Ramos (cell line): ENCODE measurements at regions not wholly inside any gene's neighbourhood (a gene's known extent, or its start where the extent isn't known, plus 50 kb on each side); places are given as distances from the start of the nearest gene placed in this dataset.

ENCODE experiments used
- in situ Hi-C: fragments of 300-500 bp; cut with MboI; formaldehyde crosslinking; loops from one replicate; pipeline ENCODE4 v1.14.3; 2022; ENCODE audit warnings: low sequenced_read_pairs; ENCODE audit not compliant: unreplicated experiment

DNA sequence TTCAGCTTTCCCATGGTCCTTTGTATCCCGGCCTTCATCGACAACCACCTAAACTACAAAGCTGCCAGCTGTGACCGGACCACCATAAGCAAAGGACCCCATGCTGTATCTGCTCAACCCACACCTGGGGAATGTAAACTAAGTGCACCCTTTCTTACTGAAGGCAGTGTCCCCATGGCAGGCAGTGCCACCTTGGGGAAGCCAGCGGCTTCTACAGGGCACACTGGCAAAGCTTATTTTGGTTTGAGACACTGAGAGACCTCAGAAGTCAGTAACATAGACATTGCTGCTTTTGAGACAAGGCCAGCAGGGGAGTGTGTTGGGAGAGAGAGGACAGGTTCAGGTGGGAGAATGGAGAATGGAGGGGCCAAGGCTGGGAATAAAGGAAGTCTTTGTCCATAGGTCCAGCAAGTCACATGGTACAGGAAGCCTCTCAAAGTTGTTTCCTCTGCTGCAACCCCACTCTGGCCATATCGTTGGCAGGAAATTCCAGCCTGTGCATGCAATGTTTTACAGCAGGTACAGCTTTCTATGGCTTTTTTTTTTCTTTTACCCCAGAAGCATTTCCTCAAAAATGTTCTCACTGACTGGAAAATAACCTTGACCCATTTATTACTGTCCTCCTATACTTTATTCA, 85.9 kb upstream of the NPVF start:
- in situ Hi-C loops, result no loop called here

DNA sequence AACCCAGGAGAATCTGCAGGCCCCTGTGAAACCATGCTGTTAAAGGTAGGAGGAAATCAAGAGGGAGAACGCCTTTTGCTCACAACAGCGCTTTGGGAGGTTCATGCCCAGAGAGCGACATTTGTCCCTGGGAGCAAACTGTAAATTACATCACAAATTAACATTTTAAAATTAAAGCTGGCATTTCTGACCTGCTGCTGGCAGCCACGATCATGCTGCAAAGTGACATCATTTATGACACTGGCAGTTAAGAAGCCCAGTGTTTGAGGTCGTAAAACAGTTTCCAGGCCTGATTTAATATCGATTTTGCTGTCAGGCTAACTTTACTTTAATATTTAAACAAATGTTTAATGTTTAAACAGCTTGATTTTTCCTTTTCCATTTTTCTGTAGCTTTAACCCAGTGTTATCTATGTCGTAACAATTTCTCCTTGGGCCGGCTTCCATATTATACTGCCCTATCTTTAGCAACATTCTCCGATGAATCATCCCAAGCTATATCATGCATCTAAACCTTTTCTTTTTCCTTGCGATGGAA, 86.5 kb upstream of the NPVF start:
- in situ Hi-C loops, result no loop called here

- in situ Hi-C loops, result no loop called here
Measured at GRCh38 chr7:25316366-25316765, 88.1 kb upstream of the NPVF start.

DNA sequence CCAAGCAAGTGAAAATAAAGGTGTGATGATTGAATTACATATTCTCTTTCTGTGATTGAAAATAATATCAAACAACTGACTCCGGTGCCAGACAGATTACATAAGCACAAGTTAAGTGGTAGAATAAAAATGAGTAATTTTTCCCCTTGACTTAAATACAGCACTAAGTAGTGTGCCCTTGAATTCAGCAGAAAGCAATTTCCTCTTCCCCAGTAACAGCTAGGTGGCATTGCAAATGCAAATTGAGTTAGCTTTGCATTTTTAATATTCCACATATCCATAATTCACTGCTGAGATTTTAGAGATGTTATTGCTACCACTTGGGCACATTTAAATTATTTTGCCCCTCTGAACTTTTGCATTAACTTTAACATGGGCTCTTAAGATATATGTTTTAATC, 89.8 kb upstream of the NPVF start:
- in situ Hi-C loops, result no loop called here

DNA sequence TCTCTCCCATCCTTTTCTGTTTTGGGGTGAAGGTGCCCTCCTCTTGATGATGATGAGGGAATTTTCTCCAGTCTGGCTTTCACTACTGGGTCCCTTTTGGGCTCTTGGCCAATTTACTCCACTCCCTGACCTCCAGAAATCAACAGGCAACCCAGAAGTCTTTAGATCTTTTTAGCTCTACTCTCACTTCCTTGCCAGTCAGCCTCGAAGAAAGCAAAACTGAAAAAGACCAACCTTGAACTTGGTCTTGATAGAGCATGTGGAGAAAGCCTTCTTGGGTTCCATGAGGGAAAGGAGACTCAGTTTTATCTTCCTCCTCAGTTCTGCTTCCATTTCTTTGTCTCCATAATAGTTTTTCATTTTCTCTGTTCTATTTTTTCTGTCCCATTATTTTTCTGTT, 91.4 kb upstream of the NPVF start:
- in situ Hi-C loops, result no loop called here

DNA sequence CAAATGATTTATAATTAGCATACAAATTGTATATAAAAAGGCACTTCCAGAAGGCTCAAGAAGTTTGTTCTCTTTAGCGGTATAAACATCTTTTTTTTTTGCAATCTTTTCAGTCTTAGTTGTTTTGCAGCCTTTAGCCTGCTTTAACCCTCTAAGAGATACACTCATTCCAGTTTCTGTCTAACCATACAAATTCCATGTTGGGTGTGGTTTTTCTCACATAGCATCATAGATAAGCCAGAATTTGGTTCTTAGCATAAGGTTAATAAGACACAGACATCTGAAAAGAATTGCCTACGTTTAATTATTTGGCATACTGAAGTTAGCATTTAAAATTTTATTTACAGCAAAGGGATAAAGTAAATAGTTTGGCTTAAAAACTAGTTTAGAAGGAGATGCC, 92.5 kb upstream of the NPVF start:
- in situ Hi-C loops, result no loop called here

GRCh38 chr7:25321424-25321823, 93.1 kb upstream of the NPVF start:
- in situ Hi-C loops, result no loop called here

DNA sequence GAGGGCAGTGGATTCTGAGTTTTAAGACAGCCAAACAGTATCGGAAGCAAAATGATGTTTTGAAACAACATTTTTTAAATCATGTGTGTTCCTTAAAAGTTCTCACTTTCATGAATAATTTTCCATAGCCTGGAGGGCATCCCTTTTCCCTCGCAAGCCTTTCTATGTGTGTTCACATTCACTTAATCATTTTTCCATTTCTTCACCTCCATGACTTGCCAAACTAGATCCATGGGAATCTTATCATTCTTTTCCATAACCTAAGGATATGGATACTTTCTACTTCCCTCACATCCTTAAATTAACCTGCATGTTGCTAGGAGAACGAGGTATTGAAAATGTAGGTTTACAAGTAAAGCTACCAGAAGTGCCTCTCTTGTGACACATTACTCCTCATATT, 94.2 kb upstream of the NPVF start:
- in situ Hi-C loops, result no loop called here

DNA sequence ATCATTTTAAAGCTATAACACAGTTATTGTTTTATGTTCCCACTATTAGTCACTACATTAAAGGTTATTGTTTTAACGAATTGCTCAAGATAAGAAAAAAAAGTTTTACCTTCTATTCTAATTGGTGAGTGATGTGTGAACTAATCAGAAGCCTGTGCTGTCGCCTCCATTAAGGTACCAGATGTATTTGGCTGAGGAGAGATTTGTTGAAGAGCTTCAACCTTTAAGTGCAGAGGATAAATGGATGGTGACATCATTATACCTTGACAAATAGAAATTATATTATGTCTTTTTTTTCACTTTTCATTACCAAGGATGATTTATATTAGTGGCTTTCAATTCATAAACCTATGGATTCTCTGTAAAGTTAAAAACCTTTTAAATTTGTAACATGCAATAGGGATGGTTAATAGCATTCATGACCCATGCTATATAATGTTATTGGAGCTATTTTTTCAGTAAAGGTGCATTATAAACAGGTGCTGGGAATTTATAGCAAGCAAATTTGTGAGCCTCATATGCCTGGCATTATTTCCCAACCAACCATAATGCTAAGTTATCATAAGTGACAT, 97.0 kb upstream of the NPVF start:
- in situ Hi-C loops, result no loop called here

DNA sequence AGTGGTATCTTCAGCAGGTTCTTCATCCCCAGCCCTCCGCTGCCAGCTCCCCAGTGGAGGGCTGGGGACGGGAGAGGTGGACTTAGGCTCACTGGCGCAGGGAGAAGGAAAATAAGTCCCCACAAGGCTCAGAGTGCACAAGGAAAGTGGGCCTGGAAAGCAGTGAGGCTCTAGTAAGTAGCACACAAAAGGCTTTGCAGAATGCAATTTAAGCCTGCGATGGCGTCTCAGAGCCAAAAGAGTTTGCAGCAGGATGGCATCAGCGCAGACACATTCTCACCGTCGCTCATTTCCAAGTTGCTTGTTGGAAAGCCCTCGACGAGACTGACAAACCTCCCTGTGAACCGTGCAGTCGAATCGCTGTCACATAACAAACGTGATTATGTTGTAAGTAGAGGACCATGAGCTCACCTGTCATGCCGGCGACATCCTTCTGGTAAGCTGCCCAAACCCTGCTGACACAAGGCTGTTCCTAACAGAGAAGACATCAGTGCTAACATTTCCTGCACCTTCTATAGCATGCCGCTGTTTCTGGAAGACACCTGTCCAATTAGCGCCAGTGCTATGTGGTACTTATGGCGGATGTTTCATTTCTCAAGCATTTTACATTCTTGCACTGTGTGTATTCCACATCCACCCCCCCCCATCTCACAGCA, 98.3 kb upstream of the NPVF start:
- in situ Hi-C loops, result no loop called here

DNA sequence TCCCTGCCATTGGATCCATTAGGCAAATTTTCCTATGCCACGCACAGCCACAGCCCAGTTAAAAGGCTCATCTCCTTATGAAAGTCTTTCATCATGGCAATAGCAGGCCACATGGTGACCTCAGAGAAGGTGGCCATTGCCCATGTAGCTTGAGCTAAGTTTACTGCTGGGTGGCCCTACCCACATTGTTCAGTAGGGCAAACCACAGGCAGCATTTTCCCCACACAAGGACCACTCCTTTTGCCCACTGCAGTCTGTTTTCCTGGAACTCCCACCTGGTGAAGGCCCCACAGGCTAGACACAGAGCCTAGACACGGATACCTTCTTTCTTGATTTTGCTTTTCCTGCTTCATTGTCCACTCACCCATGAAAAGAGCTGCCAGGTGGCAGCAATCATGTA, 101.5 kb upstream of the NPVF start:
- in situ Hi-C loops, result no loop called here

GRCh38 chr7:25333296-25333928, 105.1 kb upstream of the NPVF start:
- in situ Hi-C loops, result no loop called here

DNA sequence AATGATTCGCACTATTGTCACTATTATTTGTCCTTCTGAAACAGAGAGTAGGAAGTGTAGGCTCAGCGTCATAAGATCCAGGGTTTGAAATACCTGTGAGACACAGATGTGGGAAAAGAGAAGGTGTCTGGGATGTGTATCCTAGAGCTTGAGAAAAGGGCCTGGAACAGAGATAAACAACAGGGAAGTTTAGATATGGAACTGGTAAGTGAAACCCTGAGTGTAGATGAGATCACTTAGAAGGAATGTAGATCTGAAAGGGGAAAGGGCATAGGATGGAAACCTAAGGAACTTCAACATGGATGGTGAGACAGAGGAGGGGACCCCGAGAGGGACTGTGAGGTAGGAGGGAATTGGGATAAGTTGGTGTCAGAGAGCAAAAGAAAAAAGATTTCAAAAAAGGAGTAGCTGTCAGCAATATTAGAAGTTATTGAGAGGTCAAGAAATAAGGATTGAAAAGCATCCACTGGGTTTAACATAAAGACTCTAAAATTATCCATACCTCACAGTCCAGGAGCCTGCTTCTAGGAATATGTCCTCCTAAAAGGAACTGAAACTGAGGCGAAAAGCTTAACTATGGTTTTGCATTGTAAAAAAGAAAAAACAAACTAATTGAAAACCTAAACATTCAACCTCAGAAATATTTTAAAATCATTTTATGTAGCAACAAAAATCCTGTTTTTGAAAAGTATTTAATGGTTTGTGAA, 119.2 kb upstream of the NPVF start:
- in situ Hi-C loops, result no loop called here

DNA sequence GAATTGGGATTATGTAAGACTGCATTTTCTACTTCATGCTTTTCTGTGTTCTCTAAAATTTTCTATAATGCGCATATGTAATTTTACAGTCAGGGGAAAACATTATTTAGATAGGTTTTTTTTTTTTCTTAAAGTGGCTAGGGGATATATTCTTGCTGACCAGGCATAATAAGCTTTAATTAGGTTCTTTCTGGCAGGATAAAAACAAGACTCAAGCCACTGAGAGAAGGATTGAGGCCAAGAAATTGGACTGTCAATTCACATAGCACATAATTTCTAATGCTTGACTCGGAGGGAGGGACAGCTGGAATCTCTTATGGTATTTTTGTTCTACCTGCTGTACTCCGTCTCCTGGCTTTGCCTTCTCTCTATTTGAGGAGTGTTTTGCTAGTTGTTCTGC, 119.8 kb upstream of the NPVF start:
- in situ Hi-C loops, result no loop called here

DNA sequence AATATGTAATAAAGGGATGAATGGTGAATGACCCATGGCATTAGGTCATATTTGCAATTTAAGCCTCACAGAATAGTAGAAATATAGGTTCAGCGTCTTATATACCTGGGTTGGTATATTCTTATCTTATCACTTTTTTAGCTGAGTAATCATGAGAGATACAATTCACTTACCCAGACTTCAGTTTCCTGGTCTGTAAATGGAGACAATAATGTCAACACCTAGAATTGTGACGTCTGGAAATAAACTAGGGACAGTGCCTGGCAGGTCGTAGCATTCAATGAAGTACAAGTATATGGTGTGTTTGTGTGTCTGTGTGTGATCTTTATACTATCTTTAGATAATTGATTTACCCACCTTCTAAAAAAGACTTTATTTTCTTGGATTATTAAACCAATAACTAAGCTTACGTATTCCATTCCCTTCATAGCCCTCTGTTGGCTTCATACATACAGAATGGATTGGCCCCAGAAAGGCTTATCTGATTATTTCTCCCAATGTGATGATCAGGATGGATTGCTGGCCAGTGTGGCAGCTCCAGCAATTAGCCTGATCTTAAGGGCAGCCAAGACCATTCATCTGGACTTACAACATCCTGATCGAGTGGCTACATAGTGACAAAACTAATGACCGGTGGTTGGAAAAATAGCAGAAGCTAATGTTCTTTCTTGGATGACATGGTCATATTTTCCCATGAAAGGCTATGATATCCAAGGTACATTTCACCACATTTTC, 121.2 kb upstream of the NPVF start:
- in situ Hi-C loops, result no loop called here

- in situ Hi-C loops, result no loop called here
Measured at GRCh38 chr7:25350041-25350440, 121.8 kb upstream of the NPVF start.

DNA sequence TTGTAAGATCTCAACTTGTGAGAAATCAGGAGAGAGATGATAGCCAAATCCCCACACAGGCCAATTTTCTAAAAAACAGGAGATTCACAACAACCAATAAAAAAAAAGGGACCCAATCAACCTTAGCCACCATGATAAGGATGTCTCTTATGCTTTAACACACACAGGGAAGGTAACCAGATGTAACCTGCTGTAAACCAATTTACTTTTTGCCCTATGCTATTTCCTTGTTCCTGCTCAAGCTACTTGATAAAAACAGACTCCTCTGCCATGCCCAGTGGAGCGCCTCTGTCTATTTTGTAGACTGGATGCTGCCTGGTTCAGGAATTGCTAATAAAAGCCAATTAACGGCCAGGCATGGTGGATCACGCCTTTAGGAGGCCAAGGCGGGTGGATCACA, 123.5 kb upstream of the NPVF start:
- in situ Hi-C loops, result no loop called here

DNA sequence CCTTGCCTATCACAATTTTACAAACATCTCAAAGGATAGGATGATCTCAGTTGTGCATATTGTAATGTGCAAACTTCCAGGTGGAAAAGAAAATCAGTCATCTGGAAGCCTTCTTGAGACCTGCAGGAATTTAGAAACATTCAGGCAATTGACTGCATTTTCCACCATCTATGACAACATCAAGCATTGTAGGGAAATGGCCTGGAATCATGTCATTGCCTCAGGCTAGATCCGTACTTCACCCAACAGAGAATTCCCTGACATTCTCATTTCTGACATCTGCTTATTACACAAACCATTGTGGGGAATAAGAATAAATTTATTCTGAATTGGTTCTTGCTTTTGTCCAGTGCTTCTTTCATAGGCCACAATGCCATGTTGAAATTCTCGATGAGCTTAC, 124.9 kb upstream of the NPVF start:
- in situ Hi-C loops, result no loop called here

- in situ Hi-C loops, result no loop called here
Measured at GRCh38 chr7:25353732-25354131, 125.4 kb upstream of the NPVF start.

DNA sequence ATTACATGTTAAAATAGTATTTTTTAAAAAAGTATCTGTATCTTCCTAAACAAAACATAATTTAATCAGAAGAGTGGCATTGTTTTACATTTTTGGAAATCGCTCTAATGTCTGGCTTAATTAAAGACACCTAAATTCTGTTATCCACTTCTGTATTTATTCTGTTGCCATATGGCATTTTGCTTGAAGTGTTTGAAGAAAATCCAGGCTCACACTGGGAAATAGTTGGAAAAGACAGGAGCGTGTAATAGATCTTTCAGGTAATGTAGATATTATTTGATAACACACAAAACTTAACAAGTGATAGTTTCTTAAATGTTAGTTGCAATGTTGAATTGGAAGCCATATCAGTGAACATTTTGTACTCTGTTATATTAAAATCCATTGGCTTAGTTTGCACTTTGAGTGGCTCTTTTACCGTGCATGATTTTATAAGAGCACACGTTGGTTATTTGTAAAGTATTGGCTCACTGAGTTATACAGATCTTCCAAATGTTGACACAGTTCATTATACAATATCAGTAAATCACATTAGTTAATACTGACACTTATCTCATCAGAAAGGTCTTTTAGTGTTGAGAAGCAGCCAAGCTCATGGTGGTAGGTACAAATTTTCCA, 128.4 kb upstream of the NPVF start:
- in situ Hi-C loops, result no loop called here
